GM21723 (cell line): ENCODE measurements at regions not wholly inside any gene's neighbourhood (a gene's known extent, or its start where the extent isn't known, plus 50 kb on each side); places are given as distances from the start of the nearest gene placed in this dataset.

ENCODE experiments used
- ATAC-seq: cut with Tn5 transposase; IDR thresholded peaks from one replicate; pipeline ENCODE4 v1.9.1; 2021; ENCODE audit warnings: mild to moderate bottlenecking, moderate library complexity; ENCODE audit not compliant: unreplicated experiment

- ATAC-seq = no peak
Observed at GRCh38 chr12:105832806-105833205, 305.9 kb downstream of the NUAK1 start.

DNA sequence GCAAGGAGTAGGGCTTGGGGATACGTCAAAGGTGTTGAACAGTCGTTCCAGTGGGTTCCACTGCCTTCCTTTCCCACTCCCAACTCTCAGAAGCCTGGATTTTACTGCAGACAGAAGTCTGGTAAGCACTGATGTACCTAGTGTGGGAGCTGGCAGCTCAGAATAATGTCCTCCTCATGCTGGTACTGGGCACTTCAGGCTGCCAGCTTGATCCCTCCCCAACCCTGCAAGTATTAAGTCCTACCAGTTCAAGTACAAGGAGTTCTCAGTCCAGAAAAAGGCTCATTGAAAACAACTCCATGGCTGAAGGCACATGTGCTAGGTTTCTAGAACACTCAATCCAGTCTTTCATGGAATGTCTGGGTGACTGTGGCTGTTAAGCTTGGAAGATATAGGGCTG, 304.3 kb downstream of the NUAK1 start:
- ATAC-seq = no peak

GRCh38 chr12:105835580-105836241, 303.0 kb downstream of the NUAK1 start:
- ATAC-seq = no peak

DNA sequence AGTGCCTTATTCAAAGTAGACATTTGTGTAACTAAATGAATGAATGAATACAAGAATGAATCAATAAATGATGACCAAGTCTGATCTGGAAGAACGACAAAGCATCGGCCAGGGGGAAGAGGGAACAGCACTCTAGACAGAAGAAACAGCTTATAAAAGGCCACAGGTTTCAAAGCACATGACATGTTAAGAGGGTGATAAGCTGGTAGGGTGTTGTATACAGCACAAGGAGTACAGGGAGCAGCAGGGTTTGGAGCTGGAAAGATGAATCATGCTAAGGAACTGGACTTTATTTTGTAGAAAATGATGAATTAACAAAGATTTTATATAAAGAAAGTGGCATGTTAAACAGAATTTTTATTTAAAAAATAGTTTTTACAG, 302.5 kb downstream of the NUAK1 start:
- no peak for ATAC-seq

DNA sequence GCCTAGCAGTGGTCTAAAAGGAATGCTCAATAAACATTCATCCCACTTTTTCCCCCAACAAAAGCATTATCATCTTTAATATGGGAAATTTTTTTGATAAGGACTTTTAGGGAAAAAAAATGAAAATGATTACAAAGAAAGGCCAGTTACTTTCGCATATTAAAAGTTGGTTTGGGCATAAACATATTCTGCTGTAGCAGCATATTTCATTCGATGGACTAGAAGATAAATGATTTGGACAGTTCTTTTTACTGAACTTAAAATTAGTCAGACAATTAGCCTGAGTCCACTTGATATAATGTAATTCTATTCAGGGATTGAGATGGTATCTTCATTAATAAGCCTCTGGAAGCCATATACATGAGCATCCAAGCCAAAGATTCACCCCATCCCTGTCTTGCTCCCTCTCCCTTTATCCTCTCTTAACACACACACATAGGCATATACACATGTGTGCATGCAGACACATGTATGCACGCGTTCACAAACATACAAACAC, 299.1 kb downstream of the NUAK1 start:
- ATAC-seq = no peak

DNA sequence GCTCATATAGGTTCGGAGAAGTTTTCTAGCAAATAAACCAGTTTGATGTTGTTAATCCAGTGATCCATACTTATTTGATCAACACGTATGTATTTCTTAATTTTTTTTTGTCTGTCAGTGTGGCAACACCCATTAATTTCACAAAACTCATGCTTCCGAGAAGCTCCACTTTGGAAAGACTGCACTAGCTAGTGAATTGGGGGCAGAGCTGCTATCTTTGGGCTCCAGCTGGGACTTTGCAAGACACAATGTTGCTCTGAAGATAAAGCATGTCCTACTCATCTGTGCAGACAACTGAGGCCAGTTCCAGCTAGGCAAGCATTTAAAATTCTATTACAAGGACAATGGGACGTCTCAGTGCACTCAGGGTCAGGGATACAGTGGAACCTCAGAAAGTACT, 298.4 kb downstream of the NUAK1 start:
- no peak for ATAC-seq

- no peak for ATAC-seq
Observed at GRCh38 chr12:105841840-105842239, 296.9 kb downstream of the NUAK1 start.

DNA sequence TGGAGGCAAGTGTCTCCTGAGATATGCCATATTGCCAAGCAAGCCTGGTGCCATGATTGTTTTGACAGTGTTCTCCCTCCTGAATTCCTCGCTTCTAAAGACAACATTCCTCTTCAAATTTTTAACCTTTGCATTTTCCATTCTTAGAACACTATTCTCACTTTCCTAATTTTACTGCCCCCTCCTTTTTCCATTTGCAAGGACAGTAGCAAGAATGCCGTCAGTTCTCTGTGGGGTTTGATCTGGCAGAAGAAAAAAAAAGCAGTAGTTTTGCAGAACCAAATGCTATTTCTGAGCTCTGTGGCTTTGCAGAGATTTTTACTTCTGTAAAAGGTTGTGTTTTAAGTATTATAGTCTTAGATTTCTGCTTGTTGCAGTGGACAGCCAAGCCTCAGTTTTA, 295.2 kb downstream of the NUAK1 start:
- ATAC-seq = no peak

- no peak for ATAC-seq
Observed at GRCh38 chr12:105843986-105844760, 294.6 kb downstream of the NUAK1 start.

- no peak for ATAC-seq
Observed at GRCh38 chr12:105846331-105846730, 292.4 kb downstream of the NUAK1 start.

DNA sequence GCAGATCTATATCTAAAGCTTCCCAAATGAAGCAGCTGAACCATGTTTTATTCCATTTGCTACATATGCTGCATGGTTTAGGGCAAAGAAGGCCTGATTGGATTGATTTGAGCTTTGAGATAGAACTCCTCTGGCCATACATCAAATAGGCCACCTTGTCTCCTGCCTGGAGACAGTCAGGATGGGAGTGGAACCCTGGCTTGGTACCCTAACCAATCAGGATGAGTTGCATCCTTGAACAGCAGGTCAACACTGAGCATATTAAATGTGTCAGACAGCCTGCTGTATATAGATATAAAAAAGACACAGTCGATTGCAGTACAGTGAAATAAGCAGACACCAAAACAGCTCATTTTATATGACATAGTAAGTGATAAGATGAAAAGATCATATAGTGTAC, 291.7 kb downstream of the NUAK1 start:
- ATAC-seq = no peak

- no peak for ATAC-seq
Observed at GRCh38 chr12:105848286-105848685, 290.5 kb downstream of the NUAK1 start.

GRCh38 chr12:105850103-105850968, 288.4 kb downstream of the NUAK1 start:
- ATAC-seq = no peak

- ATAC-seq = no peak
Observed at GRCh38 chr12:105852496-105852895, 286.3 kb downstream of the NUAK1 start.

DNA sequence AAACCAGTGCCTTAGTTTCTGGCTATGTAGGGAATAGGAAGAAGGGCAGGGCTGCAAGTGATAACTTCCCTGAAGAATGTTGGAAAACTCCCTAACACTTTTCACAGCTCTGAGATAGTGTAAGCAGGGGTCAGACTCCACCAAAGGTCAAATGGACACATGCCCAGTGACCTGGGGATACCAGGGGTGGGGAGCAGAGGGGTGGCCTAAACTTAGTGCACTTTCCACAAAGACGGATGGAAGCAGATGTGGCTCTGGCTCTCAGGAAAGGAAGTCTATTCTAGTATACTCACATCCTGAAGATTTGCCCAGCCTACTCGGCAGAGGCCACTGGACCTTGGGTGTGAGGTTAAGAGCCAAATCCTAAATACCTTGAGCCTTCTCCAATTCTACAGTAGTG, 285.8 kb downstream of the NUAK1 start:
- ATAC-seq = no peak

GRCh38 chr12:105854071-105854470, 284.7 kb downstream of the NUAK1 start:
- ATAC-seq = no peak

- no peak for ATAC-seq
Observed at GRCh38 chr12:105855361-105856047, 283.2 kb downstream of the NUAK1 start.

- ATAC-seq = no peak
Observed at GRCh38 chr12:105856048-105856405, 282.7 kb downstream of the NUAK1 start.

DNA sequence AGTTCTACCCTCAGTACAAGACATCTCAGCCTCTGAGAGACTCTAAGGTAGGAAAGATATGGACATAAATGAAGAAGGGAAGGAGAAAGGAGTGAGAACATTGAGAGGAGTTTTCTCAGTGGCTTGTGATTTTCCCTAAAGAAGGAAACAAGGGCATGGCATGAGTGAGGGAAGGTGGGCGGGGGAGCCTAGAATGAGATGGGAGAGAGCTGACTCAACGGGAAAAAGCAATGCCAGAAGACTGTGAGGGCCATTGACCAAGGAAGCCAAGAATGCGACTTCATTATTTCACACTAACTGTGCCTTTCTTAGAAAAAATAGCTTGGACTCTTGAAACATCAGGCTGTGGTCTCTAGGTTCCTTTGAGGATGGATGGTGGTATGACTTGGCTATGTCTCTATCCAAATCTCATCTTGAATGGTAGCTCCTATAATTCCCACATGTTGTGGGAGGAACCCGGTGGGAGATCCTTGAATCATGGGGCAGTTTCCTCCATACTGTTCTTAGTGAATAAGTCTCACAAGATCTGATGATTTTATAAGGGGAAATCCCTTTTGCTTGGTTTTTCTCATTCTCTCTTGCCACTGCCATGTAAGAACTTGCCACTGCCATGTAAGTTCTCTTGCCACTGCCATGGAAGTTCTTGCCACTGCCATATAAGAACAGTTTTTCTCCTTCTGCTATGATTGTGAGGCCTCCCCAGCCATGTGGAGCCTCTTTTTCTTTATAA, 279.6 kb downstream of the NUAK1 start:
- no peak for ATAC-seq

DNA sequence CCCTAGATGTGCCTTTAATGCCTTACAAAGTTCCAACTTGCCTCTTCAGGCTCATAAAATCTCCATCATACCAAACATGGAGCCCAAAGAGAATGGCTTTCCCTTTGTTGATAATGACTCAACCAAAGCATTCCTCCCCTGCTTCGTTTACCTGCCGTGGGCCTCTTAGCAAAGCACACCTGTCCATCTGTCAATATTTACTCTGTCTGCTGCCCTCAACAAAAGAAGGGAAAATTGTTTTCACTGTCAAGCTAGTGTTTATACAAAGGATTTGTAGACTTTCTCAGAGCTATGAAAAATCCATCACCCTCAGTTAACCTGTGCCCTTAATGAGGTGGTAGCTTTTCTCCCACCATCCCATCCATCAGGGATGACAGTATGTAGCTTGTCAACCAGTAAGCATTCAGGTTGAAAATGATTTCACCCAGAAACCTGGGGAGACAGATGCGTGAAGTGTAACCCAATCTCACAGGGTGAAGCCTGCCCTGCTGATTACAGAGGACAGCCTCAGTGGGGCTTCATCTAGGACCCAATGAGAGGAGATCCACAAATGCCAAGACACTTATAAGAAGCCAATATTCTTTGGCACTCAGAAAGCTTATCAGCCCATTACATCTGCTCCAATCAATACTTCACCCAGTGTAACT, 278.1 kb downstream of the NUAK1 start:
- no peak for ATAC-seq
